ENCODE measurements at regions not wholly inside any gene's neighbourhood (a gene's known extent, or its start where the extent isn't known, plus 50 kb on each side); places are given as distances from the start of the nearest gene placed in this dataset.
"Not testable (repeated sequence)": the region's sequence is repeated elsewhere in the genome, so short reads cannot be mapped to it uniquely, and the experiment has no call there.

DNA sequence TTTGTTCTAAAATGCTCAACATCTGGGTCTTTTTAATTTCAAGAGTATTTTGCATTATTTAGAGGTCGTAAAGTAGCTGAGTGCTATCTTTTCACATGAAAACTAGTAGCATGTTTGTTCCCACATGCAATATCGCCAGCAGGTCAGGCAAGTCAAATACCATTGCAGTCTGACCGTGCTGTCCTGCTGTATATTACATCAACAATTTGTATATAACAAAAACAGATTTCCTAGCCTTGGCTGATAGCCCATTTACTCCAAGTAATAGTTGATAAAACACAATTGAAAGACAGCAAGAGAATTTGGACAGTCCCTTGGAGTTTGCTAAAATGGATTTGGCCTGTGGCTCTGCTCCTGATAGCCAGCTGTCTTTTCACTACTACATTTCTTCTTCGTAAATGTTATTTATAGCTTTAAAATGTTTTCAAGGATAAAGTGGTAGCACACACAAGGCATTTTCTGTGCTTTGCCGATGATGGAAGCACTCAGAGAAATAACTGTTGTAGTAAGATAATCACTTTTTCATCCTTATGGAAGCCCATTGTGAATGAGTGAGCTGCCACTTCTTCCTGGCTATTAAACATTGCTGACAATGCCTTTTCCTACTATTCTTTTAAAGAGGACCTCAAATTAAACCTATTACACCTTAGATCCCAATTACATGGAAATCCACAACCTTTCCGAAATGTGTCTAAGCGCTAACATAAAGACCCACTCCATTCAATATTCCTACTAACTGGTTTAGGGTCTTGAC is 992.1 kb downstream of the MAT2B start:
- no peak overlapping the region for H3K4me3 ChIP-seq
- no peak overlapping the region for H3K27ac ChIP-seq

DNA sequence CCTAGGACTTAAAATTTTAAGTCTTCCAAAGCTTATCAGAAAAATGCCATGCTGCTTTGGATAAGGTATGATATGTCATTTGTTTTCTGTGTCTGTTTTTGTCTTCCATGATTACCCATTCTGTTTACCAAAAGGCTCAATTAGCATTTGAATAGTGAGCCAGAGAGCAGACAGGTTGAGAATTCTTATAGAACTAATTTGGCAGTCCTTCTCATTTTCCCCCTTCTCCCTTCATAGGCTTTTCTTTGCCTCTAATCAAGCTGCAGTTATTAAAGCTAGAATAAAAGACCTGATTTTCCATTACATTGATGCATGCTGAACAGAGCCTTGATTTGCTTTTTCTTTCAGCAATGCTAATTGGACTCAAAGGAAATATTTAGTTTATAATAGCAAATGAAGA is 993.0 kb downstream of the MAT2B start:
- H3K27ac ChIP-seq, result no peak overlapping the region
- no peak overlapping the region for H3K4me3 ChIP-seq

DNA sequence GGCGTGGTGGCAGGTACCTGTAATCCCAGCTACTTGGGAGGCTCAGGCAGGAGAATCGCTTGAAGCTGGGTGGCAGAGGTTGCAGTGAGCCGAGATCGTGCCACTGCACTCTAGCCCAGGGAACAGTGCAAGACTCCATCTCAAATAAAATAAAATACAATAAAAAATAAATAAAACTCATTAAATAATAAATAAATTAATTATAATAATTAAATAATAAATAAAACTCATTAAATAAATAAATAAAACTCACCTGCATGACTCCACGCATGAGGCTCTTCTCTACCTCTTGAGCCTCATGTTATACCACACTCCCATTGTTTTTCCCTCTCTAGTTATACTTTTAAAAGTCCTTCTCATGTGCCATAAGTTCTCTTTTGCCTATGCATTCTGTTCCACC is 995.4 kb downstream of the MAT2B start:
- H3K27ac ChIP-seq, result no peak overlapping the region
- H3K4me3 ChIP-seq, result no peak overlapping the region

DNA sequence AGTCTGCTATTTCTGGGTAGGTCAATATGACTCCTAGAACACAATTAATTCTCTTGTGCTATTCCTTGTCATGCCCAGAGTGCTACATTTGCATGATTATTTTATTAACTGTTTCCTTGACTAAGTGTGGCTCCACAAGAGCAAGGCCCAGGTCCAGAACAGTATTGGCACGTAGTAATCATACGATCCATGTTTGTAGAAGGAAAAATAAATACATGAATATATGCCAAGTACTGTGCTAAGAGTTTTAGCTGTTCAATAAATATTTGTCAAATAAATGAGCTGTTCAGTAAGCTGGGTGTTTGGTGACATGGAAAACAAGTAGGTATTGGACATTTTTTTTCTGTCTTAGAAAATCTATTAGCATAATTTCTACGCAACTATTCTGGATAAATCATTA is 995.9 kb downstream of the MAT2B start:
- Histone ChIP-seq H3K27ac (no peak overlapping the region), H3K4me3 (no peak overlapping the region)

DNA sequence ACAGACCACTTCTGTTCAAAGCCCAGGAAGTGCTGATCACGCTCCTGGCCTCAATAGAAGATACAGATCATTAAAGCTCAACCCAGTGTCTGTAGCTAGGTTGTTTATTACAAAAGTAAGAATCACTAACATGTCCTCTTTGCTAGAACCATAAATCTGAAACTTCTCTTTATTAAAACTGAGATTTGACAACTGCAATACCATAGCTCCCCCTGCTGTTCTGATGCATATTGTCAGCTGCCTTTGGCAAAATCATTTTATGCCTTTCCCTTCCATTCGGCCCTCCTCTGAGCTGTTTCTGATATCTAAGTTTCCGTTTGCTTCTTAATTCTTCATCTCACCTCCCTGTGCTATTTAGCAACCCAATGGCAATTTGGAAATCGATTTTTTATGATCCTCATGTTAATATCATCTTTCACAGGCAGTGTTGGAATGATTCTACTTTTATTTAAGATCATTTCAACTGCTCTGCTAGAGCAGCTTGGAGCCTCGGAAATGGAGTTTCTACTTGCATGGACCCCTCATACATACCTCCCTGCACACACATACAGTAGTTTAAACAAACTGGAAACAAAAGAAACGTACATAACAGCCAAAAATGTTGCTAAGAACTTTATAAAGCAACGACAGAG is 998.8 kb downstream of the MAT2B start:
- no peak overlapping the region for H3K27ac ChIP-seq
- H3K4me3 ChIP-seq, result no peak overlapping the region

DNA sequence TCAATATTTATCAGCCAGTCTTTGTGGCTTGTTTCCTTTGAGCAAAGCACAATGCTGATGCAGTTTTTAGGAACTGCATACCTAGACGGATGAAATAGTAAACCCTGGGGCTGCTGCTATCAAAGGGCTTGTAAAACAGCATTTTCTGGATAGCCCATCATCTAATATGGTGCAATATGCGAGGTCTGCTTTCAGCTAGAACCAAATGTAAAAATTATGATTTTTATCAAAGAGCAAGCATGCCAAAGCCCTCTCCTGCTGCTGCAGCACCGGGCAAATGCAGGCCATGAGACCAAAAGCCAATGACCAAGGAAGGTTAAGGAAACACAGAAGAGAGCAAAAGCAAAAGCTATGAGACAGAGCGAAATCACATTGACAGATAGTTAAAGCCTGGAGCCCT is 1000.4 kb downstream of the MAT2B start:
- H3K4me3 ChIP-seq, result no peak overlapping the region
- H3K27ac ChIP-seq, result no peak overlapping the region

DNA sequence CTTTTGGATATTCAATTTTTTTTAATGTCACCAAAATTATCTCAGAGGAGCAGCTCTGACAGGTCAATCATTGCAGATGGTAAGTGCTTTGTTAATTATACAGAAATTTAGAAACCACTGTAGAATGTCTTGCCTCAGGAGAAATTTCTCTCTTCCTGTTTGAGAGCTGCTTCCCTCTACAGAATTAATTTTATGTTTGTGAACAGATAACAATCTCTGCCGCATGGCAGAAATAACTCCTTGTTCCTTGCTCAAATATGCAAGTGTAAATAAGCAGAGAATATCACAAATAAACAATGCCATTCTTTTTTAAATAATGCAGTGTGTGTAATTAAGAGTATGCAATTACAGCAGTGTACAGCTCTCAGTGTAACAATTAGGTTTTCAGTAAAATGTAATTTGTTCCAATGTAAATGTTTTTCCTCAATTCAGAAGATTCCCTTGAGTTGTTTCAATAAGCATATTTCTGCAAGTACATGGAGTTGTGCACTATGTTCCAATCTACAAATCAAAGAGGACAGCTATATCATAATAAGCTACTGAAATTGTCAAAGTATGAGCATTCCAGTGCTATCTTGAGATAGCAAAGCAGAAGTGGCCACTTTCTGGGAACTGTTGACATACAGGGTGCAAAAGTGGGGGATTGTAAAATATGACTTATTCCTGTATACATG is 1012.8 kb downstream of the MAT2B start:
- H3K4me3 ChIP-seq, result no peak overlapping the region
- H3K27ac ChIP-seq, result no peak overlapping the region

DNA sequence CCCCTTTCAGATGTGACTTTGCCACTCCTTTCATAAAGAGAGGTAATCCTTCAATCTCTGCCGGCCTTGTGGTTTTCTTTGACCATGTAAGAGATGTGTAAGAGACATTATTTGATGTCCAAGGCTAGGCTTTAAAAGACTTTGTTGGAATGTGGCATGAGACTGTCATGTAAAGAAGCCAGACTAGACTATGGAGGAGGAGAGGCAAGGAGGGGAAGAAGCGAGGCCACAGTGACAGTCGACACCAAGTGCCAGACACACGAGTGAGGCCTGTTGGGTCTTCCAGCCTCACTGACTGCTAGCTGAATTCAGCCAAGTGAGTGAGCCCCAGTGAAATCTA is 1013.3 kb downstream of the MAT2B start:
- Histone ChIP-seq H3K27ac (no peak overlapping the region), H3K4me3 (no peak overlapping the region)

DNA sequence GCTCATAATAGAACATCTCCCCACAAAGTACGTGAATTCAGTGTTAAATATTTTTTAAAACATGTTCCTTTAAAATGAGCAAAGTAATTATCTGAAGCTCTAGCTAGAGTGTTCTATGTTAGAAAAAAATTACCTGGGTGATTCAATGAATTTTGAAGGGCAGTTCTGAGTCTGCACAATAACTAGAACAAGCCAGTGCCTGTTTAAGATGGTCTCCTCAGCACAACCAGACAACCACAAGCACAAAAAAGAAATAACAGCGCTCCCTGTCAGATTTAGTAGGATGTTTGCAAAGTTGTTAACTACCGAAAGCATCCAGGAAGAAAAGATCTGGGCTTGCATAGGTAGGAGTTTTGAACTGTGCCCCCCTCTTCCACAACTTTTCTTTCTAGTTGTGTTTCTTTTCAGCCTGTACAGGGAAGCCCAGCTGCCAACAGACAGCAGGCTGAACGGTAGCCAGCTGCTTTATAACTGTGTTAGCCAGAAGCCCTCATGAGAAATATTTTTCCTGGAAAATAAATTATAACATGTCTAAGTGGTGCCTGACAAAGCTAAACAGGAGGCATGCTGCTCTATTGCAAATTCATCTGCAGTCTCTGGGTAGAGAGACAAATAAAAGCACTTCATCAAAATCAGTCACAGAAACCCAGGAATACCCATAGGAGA is 1026.9 kb downstream of the MAT2B start:
- H3K27ac ChIP-seq, result peak overlapping the region in 2 of 21 experiments; percentile 1 to 50
- no peak overlapping the region for H3K4me3 ChIP-seq

DNA sequence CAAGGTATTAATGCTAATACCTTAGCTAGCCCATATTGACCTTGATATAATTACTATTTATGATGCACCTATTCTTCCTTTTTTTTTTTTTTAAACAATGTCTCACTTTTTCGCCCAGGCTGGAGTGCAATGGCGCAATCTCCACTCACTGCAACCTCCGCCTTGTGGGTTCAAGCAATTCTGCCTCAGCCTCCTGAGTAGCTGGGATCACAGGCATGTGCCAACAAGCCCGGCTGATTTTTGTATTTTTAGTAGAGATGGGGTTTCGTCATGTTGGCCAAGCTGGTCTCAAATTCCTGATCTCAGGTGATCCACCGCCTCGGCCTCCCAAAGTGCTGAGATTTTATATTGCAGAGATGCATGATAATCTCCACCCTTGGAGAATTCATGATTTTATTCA is 1028.0 kb downstream of the MAT2B start:
- peak overlapping the region in 1 of 21 experiments; percentile 22 for H3K27ac ChIP-seq
- H3K4me3 ChIP-seq, result not testable (repeated sequence)

DNA sequence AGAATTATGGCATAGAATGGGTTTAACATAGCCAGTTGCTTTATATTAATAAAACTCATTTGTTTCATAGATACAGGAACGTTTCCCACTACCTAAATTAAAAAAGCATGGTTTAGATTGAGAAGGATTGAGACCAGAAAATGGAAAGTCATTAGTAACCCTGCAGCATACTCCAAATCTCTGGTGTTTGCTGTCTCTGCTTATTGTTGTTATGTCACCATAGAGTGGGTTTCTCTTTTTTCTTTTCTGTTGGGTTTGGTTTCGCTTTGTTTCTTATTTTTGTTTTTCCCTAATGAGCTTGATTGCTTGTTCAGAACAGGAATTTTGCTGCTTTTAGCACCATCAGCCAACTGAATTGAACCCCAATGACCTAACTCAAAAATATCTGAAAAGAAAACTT is 1034.8 kb downstream of the MAT2B start:
- Histone ChIP-seq H3K27ac (no peak overlapping the region), H3K4me3 (no peak overlapping the region)

DNA sequence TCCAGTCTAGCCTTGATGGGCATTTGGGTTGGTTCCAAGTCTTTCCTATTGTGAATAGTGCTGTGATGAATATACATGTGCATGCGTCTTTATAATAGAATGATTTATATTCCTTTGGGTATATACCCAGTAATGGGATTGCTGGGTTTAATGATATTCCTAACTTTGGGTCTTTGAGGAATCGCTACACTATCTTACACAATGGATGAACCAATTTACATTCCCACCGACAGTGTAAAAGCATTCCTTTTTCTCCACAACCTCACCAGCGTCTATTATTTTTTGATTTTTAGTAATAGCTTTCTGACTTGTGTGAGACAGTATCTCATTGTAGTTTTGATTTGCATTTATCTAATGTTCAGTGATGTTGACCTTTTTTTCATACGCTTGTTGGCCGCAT is 1040.1 kb downstream of the MAT2B start:
- no peak overlapping the region for H3K4me3 ChIP-seq
- H3K27ac ChIP-seq, result no peak overlapping the region

DNA sequence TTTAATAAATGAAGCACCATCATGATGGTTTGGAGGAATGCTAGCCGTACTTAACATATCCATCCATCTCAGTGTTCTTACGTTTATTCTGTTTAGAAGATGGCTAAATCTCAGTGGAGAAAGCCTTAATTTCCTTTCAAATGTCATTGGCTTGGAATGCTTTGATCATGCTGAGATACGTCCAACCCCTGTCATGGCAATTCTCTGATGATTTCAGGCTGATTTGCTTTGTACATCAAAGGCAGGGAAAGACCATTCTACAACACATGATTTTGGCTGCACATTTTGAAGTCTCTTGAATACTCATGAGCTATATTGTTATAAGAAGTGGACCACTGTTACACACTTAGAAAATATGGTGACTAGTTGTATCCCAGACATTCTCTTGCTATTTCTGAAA is 1048.4 kb downstream of the MAT2B start:
- Histone ChIP-seq H3K4me3 (no peak overlapping the region), H3K27ac (no peak overlapping the region)

DNA sequence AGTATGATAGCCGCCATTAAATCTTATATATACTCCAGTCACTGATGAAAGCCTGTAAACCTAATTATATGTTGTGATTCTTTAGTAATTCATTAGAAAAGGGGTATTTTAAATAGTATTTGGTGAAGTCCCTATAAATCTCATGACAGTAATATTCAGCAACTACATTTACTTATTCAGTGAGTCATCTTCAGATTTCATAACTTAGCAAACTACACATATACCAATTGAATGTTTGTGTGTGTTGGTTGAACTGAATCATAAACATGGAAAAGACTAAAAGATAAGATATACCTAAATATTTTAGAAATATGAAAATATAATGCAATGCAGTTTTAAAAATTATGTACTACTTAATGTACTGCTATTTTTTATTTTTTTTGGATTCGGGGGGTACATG is 1050.4 kb downstream of the MAT2B start:
- Histone ChIP-seq H3K27ac (no peak overlapping the region), H3K4me3 (no peak overlapping the region)

DNA sequence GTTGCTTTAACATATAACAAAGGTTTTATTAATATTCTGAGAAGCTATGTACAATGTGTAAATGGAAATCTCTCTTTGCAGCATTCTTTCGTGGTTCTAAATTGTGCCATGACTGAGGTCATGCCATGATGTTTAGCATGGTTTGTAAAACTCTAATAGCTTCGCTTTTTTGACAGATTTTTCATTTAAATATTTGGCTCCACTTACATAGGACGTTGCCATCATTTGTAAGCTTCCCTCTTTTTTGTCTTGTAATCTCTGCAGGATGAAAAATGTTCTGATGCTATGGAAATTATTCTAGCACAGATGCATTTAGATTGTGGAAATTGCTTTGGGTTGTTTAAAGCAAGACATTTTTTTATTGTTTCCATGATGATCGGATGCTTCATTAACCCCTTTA is 1054.8 kb downstream of the MAT2B start:
- Histone ChIP-seq H3K27ac (no peak overlapping the region), H3K4me3 (no peak overlapping the region)

DNA sequence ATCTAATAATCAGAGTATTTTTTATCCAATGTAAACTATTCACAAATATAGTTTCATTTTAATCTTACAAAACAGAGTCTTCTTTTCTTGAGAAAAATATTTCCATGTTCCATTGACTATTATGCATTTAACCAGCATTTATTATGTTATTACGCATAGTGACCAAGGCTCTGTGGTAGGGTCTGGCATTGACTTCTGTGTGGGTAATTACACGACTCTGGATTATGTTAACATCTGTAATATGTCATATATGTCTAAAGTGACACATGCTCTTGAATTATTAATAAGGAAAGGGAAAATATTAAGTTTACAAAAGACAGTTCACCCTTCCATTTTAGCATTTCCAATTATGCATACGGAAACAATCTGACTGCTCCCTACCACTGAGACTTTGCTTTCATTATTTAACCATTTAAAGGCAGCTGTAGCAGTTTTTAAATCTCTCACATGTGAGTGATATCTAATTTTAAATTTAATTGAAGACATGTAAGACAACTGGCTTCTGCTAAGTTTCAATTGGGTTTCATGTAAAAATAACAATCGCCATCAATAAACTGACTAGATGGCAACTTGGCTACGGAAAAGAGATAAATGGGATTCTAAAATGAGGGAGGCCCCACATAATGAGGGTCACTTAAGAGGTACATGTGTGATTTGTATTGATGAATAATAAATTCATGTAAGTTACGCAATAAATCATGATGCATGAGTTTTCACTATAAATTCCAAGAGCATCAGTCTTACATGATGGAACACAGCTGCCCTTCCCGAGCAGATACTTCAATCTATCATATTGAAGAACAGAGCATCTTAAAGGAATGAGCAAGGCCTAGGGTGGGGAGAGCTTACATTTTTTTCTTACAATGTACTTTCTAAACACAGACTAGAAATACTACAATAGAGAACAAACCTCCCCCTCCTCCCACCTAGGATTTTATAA is 1056.8 kb downstream of the MAT2B start:
- Histone ChIP-seq H3K27ac (no peak overlapping the region), H3K4me3 (no peak overlapping the region)

DNA sequence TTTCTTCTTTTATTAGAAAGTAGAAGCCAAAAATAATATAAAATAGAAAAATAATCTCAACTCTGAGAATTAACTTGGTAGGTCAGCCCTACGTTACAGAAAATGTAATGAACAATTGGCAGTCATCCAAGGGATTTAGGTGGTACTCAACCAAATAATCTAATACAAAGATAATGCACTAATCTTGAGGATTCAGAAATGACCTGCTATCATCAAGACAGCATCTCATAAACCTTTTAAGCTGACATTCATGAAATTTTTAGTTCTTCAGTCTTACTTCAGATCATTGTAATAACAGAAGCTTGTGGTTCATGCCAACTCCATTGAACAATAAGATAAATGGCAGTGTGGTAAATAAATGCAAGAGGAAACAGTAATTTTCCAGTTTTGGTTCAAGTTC is 1058.0 kb downstream of the MAT2B start:
- no peak overlapping the region for H3K4me3 ChIP-seq
- no peak overlapping the region for H3K27ac ChIP-seq

DNA sequence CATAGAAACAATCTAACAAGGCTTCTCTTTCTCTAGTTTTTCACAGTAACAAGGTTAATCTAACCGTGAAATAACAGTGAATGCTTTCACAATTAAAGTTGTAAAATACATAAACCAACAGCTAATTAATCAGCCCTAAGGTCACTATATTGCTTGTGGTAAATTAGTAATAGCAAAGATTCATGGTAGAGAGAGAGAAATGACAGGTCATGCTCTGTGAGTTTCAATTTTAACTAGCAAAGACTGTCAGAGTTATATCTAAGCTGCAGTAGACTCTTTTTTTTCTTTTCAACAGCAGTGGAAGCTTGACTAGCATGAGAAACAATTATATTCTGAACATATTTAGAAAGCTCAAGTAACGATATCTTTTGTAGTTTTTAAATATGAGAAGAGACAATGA is 1068.0 kb downstream of the MAT2B start:
- no peak overlapping the region for H3K4me3 ChIP-seq
- no peak overlapping the region for H3K27ac ChIP-seq

DNA sequence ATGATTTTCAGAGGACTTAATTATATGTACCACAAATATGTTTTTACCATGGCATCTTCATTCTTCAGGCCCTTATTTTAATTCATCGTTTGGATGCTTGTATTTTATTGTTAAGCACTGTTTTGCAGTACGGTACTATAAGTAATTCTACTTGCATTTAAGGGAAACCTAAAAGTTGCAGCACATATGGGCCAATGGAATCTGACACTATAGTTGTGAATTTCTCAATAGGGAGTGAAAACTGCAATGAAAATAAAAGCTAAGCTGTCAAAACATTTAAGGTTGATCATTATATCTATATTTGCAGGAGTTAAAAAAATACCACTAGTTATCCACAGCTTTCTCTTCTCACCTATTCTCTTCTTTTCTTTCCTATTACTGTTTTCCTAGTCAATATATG is 1071.8 kb downstream of the MAT2B start:
- Histone ChIP-seq H3K4me3 (no peak overlapping the region), H3K27ac (no peak overlapping the region)

DNA sequence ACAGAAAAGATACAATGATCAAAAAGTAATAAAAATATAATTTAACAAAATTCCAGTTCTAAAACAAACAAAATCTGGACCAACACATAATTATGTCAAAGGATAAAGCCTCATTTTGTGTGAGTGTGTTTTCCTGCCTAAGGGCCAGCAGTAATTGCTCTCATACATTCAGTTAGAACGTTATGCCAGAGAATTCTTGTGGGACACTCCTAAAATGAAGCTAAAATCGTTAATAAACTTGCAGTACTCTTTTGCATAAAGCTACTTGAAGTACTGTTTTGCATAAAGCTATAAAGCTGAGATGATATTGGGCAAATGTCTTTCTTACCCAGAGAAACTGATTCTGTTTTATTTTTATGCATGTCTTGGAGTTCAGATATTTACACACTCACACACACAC is 1072.3 kb downstream of the MAT2B start:
- H3K27ac ChIP-seq, result no peak overlapping the region
- H3K4me3 ChIP-seq, result no peak overlapping the region
